HG03469 (cell line): ENCODE measurements at regions not wholly inside any gene's neighbourhood (a gene's known extent, or its start where the extent isn't known, plus 50 kb on each side); places are given as distances from the start of the nearest gene placed in this dataset.

Source experiments
- ATAC-seq: cut with Tn5 transposase; IDR thresholded peaks from one replicate; pipeline ENCODE4 v1.9.1; 2021; ENCODE audit warnings: mild to moderate bottlenecking, moderate library complexity, moderate number of reproducible peaks; ENCODE audit not compliant: unreplicated experiment

GRCh38 chr1:58861506-58861905 is 77.7 kb upstream of the JUN start:
- ATAC-seq, result no peak

DNA sequence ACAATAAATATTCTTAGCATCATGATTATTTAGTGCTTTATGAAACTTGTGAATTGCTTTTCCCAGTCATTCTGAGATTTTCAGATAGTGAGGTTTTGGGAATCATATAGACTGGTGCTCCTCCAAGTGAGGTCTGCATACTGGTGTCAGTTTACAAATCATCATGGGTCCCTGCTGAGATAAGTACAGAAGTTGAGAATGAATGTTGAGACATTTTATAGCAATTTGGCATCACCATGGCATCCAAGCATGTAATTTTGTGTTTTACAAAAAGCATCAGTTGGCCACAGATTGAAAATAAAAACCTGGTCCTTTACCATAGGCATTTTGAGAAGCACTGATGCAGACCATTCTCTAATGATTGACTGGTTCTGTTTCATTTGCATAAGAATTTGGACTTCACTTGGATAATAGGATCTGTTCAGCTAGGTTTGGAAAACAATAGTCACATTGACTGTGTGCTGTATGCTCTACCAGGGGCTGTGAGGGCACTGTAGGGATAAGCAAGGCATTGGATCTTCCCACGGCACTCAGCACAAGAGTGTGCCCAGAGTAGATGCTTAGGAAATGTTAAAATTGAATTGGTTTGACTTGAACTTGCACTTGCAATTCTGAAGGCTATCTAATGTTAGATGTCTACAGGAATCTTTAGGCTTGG is 79.0 kb upstream of the JUN start:
- no peak for ATAC-seq

GRCh38 chr1:58864654-58865053 is 80.8 kb upstream of the JUN start:
- no peak for ATAC-seq

DNA sequence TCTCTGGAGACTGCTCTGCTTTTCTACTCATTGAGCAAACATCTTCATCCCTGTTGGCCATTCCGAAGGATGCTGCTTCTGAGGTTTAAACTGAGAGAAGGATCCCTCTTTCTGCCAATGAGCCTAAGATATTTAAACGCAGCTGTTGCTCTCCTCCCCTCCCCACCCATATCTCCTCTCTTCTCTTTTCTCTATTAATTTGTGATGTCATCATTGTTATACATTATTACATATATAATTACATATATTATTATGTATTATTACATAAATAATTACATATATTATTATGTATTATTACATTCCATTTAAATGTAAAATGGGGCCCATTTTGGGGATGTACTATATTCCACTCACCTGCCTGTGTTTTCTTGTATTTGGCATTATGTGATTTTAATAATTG is 82.7 kb upstream of the JUN start:
- no peak for ATAC-seq

- ATAC-seq, result no peak
Measured at GRCh38 chr1:58869638-58870297, 85.9 kb upstream of the JUN start.

DNA sequence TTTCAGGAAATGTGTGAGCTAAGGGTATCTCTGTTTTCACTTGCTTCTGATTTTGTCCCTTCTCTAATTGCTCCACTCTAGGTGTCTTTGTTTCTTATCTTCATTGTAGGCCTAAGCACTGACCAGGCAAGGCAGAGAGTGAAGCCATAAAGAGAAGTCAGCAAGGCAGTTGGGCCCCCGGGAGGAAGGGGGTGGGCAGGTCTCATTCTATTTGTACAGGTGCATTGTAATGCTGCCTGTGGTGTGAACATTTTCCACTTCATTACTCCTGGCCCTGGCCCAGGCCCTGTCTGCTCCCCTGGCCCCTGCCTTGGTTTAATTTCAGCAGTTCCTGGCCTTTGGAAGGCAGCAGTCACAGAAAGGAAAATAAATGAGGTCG is 86.4 kb upstream of the JUN start:
- no peak for ATAC-seq

DNA sequence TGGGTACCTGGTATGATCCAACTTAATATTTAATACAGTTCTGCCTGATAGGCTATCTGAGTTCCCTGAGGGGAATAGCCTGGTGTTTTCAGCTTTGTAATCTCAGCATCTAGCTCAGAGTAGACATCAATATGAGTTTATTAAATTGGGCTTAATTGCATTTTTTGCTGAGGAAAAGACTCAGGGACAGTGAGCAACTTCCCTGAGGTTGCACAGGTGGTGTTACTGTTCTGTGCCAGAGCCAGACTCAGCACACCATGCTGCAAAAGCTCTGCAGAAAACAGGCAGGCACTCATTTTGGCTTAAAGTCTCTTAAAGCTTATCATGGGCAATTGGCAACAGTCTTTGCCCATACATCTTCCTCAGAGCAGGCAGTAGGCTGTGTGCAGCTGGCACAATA is 90.5 kb upstream of the JUN start:
- no peak for ATAC-seq

DNA sequence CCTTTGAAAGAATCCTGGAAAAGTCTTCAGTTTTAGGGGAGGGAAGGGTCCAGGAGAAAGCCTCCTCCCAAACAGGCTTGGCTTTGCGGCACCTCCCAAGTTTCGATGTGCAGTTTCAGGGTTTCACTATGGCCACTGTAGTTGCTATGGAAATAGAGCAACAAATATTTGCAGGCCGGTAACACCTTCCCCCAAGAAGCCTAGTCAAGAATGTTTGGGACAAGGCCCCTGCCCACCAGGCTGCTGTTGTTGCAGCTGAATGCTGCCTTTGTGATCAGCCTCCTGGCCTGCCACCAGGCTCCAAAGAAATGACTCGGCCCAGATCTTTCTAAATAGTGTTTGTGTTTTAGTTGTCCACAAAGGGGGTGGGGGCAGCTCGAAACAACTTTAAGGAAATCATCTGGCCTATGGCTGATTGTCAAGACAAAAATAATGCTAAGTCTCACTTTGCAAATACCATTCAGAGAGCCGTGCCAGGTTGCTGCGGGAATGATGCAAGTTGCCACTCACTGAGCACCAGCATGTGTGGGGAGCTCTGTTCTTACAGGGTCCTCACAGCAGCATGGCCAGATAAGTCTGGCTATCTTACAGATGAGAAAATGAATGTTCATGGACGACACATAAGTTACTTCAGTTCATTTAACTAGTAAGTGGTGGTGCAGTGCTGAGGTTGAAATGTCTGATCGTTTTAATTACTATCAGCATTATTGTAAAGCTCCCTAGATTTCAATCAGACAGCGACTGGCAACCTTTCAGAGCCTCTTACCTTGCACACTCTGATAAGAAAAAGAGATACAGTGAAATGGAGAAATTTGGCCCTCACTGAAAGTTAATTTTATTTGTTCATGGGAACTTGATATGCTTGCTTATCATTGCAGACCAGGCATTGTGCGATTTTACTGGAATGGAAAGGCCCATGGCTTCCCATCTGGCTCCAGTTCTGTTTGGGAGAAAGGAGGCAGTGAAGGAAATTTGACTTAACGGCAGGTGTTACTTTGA is 91.2 kb upstream of the JUN start:
- no peak for ATAC-seq

GRCh38 chr1:58879464-58879863 is 95.6 kb upstream of the JUN start:
- ATAC-seq, result no peak

DNA sequence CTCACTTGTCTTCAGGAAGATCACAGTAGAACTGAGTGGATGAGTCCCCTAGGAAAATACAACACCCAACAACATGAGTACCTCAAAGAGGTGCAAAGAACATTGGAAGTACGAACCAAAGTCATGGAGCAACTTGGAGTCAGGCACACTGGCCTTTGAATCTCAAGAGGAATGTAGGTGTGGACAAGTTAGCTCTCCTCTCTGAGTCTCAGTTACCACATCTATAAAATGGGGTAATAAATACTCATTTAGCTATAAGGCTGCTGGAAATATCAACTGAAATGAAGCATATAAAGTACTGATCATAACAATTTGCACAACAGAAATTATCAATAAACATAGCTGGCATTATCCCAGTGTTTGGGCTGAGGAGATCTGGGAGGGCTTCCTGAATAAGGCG is 96.7 kb upstream of the JUN start:
- no peak for ATAC-seq

DNA sequence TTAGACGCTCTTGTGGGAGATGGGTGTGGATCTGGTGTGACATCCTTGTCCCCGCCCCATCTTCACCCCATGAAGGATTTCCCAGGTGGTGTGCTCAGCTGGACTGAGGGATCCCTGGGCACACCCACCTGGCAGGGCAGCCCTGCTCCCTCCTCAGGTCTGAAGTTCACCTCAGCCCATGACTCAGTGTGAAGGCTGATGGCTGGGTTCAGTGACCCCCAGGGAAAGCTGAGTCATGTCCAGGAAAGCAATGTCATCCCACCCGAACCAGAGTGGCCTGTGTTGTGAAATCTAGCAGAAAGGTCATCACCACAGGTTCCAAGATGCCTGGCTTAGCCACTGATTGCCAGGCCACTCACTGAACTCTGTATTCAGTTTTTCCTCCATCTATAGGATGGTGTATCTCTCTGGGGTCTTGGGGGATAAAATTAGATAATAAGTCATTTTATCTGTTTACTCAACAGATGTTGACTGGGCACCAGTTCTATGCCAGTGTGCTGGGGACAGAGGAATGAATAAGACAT is 97.7 kb upstream of the JUN start:
- no peak for ATAC-seq

DNA sequence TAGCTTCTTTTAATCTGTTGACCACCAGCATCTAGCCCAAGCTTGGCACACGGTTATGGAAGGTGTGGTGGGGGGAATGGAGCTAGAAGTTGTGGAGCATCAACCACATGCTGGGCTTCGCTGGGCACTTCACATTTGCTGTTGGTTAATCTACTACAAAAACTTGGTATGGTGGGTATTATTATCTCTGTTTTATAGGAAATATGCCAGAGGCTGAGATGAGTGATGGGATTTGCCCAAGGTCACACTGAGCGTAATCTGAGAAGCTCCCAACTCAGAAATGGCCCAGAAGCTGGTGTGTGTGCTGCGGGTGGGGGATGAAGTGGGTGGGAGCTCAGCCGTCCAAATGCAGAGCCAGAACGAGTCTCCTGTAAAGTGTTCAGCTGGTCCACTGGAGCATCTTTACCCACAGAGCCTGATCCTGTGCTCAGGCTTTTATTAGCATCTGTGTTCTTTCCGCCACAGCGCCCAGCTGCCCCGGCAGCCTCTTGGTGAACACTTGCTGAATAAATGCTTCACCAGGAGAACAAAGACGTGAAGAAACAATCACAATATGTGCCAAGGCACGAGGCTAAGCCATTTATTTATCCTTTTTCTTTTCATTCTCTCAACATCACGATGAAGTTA is 98.6 kb upstream of the JUN start:
- ATAC-seq, result no peak

GRCh38 chr1:58883037-58883887 is 99.4 kb upstream of the JUN start:
- no peak for ATAC-seq

DNA sequence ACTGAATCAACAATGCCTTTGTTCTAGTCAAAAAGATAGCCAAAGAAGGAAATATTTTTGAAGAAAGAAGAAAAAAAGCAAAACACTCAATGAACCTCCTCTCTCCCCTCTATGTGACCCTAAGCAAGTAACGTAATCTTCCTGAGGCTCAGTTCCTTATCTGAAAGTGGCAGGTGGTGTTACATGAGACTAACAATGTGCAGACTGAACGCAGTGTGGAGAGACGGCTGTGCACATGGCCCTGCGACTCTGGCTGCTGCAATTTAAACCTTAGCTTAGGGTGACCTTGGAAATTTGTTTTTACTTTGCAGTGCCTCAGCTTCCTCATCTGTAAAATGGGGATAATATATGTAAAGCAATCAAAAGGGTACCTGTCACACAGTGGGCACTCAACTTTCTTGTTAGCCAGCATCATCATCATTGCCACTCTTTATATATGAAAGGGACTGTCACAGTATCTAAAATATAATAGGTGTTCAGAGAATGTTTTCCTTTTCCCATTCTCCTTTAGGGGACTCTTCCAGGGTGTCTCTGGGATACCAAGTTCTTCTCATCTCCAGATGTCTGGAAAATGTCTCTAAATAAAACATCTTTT is 100.1 kb upstream of the JUN start:
- ATAC-seq, result peak; percentile 48

- ATAC-seq, result no peak
Measured at GRCh38 chr1:58884706-58885661, 101.1 kb upstream of the JUN start.

GRCh38 chr1:58885998-58886397 is 102.2 kb upstream of the JUN start:
- no peak for ATAC-seq

GRCh38 chr1:58886611-58887010 is 102.8 kb upstream of the JUN start:
- no peak for ATAC-seq

GRCh38 chr1:58887059-58887458 is 103.2 kb upstream of the JUN start:
- ATAC-seq, result no peak

- no peak for ATAC-seq
Measured at GRCh38 chr1:58888833-58889232, 105.0 kb upstream of the JUN start.
